Myocyte (in vitro differentiated cells): ENCODE measurements at regions not wholly inside any gene's neighbourhood (a gene's known extent, or its start where the extent isn't known, plus 50 kb on each side); places are given as distances from the start of the nearest gene placed in this dataset.

Experiments
- DNase-seq: peaks from one replicate; pipeline ENCODE4 v3.0.0-alpha.2; 2012; ENCODE audit warnings: low read depth

GRCh38 chr2:238985041-238985729, 137.3 kb downstream of the TWIST2 start:
- no peak for DNase-seq

GRCh38 chr2:238985931-238986446, 138.1 kb downstream of the TWIST2 start:
- no peak for DNase-seq

- no peak for DNase-seq
Observed at GRCh38 chr2:238986491-238987351, 138.8 kb downstream of the TWIST2 start.

DNA sequence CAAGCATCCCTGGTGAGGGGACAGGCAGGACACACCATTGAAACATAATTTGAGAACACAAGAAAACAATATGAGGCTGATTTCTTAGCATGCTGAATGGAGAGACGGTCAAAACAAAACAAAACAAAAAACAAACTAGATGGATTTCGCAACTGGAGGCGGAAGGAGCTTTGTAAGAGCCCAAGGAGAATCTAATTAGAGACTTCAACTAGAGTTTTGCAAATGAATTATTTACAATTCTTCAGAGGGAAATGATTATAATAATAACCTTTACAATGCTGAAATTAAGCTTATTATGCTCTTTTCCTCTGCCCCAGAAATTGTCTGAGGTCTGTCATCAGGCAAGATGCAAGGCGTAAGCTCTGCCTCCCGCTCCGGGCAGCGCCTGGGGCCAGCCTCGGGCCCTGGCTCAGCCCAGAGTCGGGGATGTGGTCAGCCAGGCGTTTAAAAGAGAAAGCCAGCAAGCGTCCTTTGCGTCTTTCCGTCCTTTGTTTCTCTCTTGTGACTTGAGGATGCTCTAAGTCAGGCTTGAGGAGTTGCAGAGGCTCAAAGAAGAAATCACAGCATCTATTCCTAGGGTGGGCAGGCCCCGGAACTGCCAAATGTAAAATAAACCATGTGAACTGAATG, 139.6 kb downstream of the TWIST2 start:
- no peak for DNase-seq

DNA sequence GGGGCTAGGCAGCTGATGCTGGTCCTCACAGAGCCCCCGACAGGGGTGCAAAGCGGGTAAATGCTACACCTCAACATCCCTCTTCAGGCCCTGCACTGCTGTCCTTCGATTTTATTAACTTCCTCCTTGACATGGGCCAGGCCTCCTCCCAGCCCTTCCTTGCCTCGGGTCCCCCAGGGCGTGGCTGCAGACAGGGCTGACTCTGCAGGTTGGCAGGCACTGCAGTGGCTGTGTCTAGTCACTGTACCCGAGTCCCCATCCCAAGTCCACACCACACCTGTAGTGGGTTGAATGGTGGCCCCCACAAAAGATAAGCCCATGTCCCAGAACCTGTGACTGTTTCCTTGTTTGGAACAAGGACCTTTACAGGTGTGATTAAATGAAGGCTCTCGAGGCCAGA, 140.2 kb downstream of the TWIST2 start:
- DNase-seq = no peak

DNA sequence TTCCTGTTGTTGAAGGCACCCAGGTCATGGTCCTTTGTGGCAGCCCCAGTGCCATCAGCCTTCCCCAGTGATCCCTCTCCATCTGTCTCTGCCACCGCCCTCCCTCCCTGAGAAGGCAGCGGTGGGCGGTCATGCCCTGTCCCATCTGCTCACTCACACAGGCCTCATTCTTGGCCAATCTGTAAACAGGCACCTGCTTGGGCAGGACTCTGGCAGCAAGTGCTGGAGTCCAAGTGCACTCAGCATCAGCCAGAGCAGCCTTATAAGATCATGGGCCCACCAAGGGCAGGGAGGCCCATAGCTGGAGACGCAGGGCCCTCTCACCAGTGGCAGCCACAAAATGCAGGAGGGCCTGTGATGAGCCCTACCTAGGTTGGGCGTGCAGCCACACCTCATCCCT, 140.9 kb downstream of the TWIST2 start:
- no peak for DNase-seq

DNA sequence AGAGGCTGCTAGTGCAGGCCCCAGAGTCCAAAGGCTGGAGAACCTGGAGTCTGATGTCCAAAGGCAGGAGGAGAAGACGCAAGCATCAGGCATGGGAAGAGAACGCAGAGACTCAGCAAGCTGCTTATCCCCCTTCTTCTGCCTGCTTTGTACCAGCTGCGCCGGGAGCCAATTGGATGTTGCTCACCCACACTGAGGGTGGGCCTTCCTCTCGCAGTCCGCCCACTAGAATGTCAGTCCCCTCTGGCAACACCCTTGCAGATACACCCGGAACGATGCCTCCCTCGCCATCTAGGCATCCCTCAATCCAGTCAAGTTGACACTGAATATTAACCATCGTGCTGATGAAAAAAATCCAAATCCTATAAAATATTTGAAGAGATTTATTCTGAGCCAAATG, 141.6 kb downstream of the TWIST2 start:
- no peak for DNase-seq

DNA sequence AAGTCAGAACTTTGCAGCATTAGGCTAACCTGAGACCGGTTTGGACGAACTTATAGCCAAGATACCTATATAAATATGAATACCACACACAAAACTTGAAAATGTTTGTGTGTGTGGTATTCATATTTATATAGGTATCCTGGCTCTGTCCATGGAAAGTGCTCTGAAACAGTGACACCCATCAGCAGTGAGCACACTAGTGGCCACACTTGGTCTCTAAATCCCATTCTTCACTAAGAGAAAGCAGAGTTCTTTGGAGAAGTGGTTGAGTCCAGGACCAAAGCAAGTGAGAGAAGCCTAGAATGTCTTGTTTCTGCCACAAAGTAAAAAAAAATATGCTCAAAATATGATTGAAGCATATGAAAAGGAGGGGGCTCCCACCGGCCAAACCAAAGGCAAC, 146.5 kb downstream of the TWIST2 start:
- DNase-seq = no peak

DNA sequence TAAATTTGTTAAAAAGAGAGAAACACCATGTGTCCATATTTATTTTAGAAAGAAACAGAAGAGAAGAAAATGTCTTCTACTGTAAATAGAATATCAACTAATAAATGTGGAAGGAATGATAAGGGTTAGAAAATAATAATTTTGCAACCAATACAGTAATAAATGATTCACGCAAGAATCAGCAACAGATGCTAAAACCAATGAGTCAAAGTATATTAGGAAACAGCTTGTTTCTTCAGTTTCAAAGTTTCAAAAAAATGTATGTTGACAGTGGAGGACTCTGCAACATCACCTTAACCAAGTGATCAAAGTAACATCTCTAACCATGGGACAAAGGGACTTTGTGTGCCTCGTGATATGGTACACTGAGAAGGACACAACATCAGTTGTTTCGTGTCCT, 147.0 kb downstream of the TWIST2 start:
- DNase-seq = no peak

GRCh38 chr2:238995634-238996033, 147.7 kb downstream of the TWIST2 start:
- no peak for DNase-seq

GRCh38 chr2:238996331-238997136, 148.6 kb downstream of the TWIST2 start:
- no peak for DNase-seq

DNA sequence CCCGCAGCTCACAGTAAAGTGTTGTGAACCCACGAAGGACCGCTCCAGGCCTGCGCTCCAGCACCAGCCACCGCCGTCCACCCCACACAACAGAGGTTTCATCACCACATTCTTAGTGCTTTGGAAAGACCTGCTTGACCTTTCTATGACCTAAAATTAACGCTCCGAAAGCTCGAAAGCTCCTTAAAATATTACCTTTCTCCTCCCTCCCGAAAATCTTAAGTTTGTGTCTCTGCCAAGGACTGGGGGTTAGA, 149.2 kb downstream of the TWIST2 start:
- no peak for DNase-seq

DNA sequence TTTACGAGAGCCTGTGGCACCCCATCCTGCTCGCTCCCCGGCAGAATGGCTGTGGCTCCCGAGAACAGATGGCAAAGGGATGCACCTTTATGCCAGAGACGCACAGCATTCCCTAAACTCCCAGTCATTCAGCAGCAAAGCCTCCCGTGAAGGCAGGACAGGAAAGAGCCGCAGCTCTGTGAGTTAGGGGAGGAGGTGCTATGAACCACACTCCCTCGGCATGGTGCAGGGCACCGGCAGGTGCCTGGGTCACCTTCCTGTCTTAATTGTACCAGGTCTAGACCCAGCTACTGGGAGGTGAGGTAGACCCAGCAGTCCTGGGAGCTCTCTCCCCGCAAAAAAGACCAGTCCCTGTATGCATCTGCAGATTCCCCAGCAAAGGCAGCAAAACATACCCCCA, 149.8 kb downstream of the TWIST2 start:
- DNase-seq = no peak
